Esophagus muscularis mucosa (tissue), 2 donors: ENCODE measurements at regions not wholly inside any gene's neighbourhood (a gene's known extent, or its start where the extent isn't known, plus 50 kb on each side); places are given as distances from the start of the nearest gene placed in this dataset.

Experiments
- POLR2A ChIP-seq: fragments of 450-650 bp; IDR thresholded peaks from one replicate; pipeline ENCODE4 v1.6.1; 2017; ENCODE audit warnings: antibody characterized with exemption, moderate library complexity, mild to moderate bottlenecking, low read depth
- POLR2AphosphoS5 ChIP-seq, 2 donors: sonication (generic); formaldehyde crosslinking; IDR thresholded peaks; one replicate each; pipeline ENCODE4 v1.6.1; 2017; ENCODE audit warnings: antibody characterized with exemption in 2 of 2

- TF ChIP-seq POLR2AphosphoS5 (IDR thresholded peaks at IDR 0.05) (no peak), POLR2A (no peak)
These were observed 917.4 kb upstream of the POT1 start for GRCh38 chr7:125847055-125847454.
